Tibial nerve (tissue), 3 donors: ENCODE measurements at regions not wholly inside any gene's neighbourhood (a gene's known extent, or its start where the extent isn't known, plus 50 kb on each side); places are given as distances from the start of the nearest gene placed in this dataset.

Experiments used
- POLR2A ChIP-seq, 2 donors: fragments of 450-650 bp; IDR thresholded peaks; one replicate each; pipeline ENCODE4 v1.6.1; 2017; ENCODE audit warnings: antibody characterized with exemption in 2 of 2, mild to moderate bottlenecking in 2 of 2, moderate library complexity in 2 of 2
- TF ChIP-seq, protein P1 (sequence below), 5 experiments: fragments of 200-600 bp in 3 of 5; fragments of 450-650 bp in 2 of 5; sonication (generic) in 3 of 5; IDR thresholded peaks; one replicate each; pipeline ENCODE4 v1.5.1; 2016 to 2019; ENCODE audit warnings: antibody characterized with exemption in 5 of 5, mild to moderate bottlenecking in 3 of 5, moderate library complexity in 2 of 5

DNA sequence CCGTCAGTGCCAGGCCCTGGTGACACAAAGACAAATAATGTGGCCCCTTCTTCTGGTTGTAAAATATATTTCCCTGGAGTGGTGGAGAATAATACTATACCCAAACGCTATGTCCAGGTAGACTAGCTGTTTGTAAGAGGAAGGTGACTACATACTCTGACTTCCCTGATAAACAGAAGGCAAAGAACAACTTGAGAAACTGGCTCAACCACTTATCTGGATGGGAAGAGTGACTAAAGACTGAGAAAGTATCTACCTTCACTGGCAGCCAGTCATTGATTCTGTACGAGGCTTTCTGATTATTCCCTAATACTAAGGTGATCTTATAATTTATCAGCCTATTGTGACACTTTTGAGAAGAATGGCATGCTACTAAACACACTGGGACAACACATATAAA is 569.7 kb downstream of the EPHA7 start:
- TF ChIP-seq POLR2A (IDR thresholded peaks at IDR 0.05): no peak
- TF ChIP-seq, protein P1, sequence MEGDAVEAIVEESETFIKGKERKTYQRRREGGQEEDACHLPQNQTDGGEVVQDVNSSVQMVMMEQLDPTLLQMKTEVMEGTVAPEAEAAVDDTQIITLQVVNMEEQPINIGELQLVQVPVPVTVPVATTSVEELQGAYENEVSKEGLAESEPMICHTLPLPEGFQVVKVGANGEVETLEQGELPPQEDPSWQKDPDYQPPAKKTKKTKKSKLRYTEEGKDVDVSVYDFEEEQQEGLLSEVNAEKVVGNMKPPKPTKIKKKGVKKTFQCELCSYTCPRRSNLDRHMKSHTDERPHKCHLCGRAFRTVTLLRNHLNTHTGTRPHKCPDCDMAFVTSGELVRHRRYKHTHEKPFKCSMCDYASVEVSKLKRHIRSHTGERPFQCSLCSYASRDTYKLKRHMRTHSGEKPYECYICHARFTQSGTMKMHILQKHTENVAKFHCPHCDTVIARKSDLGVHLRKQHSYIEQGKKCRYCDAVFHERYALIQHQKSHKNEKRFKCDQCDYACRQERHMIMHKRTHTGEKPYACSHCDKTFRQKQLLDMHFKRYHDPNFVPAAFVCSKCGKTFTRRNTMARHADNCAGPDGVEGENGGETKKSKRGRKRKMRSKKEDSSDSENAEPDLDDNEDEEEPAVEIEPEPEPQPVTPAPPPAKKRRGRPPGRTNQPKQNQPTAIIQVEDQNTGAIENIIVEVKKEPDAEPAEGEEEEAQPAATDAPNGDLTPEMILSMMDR (IDR thresholded peaks at IDR 0.05): no peak
